GM19452 (cell line): ENCODE measurements at regions not wholly inside any gene's neighbourhood (a gene's known extent, or its start where the extent isn't known, plus 50 kb on each side); places are given as distances from the start of the nearest gene placed in this dataset.
"Not testable (repeated sequence)": the region's sequence is repeated elsewhere in the genome, so short reads cannot be mapped to it uniquely, and the experiment has no call there.

Experiments used
- ATAC-seq: cut with Tn5 transposase; IDR thresholded peaks from one replicate; pipeline ENCODE4 v1.9.1; 2021; ENCODE audit not compliant: unreplicated experiment

DNA sequence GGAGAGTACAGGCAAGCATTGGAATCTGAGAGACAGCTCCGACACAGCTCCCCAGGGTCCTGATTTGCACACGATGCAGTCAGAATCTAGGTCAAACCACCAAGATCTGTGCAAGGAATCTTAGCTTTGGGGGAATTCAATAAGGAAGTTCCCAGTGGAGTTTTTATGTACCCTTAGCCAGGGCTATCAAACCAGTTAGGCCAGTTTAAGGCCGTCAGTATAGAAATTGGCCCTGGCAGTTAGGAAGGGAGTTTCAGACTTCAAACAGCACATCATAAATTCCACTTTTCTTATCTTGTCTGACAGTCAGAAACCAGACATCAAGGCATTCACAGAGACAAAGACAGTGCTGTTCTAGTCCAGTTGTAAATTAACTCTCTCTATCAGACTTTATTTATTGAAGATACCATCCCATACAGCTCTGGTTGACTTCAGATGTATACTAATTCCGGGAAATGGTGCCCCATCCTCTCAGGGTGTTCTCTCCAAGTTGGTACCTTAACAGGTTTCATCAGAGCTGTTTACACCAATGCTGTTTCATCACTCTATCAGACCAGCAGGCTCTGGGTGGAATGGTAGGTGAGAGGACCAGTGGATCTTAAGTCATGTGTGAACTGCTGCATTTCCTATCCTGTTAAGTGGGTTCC, 157.5 kb upstream of the ATF7IP start:
- ATAC-seq = no peak

GRCh38 chr12:14211947-14212387, 153.5 kb upstream of the ATF7IP start:
- ATAC-seq = no peak

DNA sequence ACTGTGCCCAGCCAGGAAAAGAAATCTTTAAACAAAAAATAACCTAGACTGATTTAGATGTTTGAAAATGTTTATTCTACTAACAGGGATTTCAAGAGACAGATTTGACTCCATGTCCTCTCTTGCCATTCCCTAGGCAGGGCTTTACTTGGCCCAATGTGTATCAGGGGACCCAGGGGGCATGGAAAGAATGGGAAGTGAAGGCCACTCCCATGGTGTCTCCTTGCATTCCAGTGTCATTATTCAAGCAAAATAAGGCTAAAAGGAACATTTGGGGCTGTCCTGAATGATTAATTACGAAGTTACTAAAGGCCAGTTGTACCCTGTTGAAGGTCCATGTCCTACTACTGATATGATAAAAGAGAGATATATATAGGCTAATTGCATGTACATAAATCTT, 151.9 kb upstream of the ATF7IP start:
- ATAC-seq = no peak

GRCh38 chr12:14214495-14214894, 151.0 kb upstream of the ATF7IP start:
- no peak for ATAC-seq

DNA sequence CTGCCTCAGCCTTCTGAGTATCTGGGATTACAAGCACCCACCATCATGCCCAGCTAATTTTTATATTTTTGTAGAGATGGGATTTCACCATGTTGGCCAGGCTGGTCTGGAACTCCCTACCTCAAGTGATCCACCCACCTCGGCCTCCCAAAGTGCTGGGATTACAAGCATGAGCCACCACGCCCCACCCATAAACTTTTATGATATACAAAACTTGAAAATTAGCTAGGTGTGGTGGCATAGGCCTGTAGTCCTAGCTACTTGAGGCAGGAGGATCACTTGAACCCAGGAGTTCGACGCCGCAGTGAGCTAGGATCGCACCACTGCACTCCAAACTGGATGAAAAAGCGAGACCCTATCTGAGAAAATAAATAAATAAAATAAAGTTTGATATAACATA, 149.5 kb upstream of the ATF7IP start:
- not testable (repeated sequence) for ATAC-seq

GRCh38 chr12:14216405-14217294, 148.8 kb upstream of the ATF7IP start:
- no peak for ATAC-seq

DNA sequence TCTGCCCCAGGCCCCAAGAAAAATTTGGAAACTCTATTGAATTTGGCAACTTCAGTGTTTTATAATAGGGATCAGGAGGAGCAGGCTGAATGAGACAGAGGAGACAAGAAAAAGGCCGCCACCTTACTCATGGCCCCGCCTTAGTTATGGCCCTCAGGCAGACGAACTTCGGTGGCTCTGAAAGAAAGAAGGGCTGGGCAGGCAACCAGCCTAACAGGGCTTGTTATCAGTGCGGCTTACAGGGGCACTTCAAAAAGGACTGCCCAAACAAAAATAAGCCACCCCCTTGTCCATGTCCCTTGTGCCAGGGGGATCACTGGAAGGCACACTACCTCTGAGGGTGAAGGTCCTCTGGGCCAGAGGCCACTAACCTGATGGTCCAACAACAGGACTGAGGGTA, 146.3 kb upstream of the ATF7IP start:
- no peak for ATAC-seq

DNA sequence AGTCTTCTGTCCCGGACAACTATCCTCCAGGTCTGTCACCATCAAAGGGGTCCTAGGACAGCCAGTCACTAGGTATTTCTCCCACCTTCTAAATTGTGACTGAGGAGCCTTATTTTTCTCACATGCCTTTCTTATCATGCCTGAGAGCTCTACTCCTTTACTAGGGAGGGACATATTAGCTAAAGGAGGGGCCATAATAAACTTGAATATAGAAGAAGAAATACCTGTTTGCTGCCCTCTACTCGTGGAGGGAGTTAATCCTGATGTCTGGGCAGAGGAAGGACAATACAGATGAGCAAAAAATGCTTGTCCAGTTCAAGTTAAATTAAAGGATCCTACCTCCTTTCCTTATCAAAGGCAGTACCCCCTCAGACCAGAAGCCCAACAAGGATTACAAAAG, 145.8 kb upstream of the ATF7IP start:
- ATAC-seq = not testable (repeated sequence)

DNA sequence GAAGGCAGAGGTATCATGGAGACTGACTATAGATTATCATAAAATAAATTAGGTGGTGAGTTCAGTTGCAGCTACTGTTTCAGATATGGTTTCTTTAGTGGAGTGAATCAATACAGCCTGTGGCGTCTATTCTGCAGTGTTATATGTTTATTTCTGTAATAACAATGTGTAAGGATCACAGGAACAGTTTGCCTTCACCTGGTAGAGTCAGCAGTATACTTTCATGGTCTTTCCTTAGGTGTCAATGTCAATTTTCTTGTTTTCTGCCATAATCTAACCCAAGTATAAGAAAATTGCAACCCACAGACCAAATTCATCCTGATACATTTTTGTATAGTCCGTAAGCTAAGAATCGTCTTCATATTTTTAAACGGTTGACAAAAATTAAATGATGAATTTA, 140.4 kb upstream of the ATF7IP start:
- ATAC-seq = no peak

DNA sequence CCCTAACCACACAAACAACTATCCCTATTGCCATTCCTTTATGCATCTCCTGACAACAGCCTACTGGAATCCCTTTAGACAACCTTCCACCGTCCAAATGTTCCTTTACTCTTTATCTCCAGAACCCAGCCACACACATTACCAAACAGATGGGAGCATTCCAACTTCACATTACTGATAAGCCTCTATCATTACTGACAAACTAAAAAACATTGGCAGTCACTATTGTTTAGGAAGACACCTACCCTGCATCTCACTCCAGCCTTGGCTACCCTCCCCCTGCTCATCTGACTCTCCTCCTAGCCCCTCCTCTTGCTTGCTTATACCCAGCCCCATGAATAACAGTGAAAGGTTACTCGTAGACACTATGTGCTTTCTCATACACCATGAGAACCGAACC, 130.3 kb upstream of the ATF7IP start:
- ATAC-seq = not testable (repeated sequence)

GRCh38 chr12:14236641-14237040, 128.8 kb upstream of the ATF7IP start:
- ATAC-seq = not testable (repeated sequence)

DNA sequence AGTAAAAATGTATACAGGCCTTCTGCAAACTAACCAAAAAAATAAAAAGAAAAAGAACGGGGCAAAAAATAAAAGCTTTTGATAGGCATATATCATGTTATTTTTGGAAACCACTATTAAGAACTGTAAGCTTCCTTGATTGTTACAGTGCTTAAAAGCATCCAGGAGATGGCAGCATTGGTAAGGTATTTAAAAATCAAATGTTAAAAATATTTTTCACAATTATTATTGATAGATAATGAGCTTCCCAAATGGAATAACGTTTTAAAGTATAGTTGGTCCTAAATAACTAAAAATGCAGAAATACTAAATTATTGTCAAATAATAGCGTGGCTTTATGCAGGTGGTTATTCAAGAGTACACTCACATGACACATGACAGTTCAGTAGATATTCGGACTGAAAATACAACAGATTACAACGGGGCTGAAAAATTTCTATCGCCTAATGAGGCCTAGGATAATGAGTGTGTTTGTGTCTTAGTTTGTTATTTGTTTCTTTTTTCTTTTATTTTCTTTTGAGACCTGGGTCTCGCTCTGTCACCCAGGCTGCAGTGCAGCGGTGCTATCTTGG, 127.2 kb upstream of the ATF7IP start:
- ATAC-seq = no peak

GRCh38 chr12:14239350-14239934, 126.0 kb upstream of the ATF7IP start:
- peak; percentile 71 for ATAC-seq

- peak; percentile 39 for ATAC-seq
Measured at GRCh38 chr12:14239935-14240872, 125.3 kb upstream of the ATF7IP start.

GRCh38 chr12:14240873-14241220, 124.6 kb upstream of the ATF7IP start:
- ATAC-seq = no peak

GRCh38 chr12:14242825-14243224, 122.7 kb upstream of the ATF7IP start:
- not testable (repeated sequence) for ATAC-seq

GRCh38 chr12:14243941-14244340, 121.5 kb upstream of the ATF7IP start:
- ATAC-seq = no peak

DNA sequence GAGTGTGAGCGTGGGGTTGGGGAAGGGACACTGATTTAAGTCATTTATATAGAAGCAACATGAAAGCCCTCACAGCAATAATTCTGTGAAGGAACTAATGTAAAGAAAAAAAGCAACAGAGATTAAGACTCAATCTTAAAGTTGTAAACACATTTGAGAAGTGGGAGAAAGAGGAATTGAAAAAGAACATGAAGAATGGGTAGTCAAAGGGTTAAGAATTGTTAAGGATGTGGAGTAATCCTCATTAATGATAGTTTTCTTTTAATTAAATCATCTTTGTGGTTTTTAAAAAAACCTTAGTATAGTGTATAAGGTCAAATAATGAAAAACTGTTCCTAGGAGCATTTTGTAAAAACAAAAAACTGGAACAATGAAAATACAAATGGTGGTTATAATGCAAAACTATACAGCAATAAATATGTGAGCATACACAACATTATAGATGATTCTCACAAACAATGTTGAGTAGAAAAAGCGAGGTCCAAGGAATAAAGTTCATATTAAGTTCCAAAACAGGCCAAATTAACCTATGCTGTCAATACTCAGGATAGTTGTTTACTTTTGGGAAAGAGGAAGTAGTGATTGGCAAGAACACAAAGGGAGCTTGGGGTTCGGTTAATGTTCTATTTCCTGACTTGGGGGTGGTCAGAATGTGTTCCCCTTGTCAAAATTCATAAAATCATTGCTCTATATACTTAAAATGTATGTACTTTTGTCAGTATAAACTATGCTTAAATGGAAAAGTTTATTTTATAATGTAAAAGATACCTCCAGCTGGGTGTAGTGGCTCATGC, 120.4 kb upstream of the ATF7IP start:
- ATAC-seq = no peak

DNA sequence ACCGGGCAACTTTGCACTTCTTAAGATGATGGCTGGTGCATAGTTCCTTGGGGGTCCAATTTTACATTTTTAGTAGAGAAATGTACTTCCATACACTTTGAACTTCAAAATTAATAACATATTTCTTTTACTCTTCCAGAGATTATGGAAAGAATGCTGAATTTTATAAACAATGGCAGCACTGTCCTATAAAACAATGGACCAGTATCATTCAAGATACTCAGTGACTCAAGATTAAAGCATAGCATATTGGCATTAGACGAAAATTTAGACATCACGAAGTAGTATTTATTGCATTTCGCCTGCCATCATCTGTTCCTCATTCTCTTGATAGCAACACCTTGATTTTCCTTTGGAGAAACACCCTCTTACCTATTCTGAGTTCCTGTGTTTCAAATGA, 118.3 kb upstream of the ATF7IP start:
- no peak for ATAC-seq

DNA sequence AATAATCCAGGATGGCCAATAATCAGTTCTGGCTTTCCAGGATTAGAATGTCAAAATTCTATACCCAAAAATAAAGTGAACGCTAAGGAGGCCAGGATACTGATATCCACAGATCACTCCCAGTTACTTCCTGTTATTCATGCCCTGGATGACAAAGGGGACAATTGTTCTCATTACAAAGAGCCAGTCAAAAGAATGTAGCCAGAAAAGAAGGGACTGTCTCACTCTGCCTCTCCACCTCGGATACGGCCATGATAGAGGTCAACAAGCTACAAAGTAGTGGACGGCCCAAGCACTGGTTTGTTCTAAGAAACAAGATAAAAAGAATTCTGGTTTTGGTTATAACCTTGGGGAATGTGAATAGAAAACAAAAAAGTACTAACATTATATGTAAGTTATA, 116.1 kb upstream of the ATF7IP start:
- ATAC-seq = no peak
